Lower lobe of right lung (tissue), 2 donors: ENCODE measurements at regions not wholly inside any gene's neighbourhood (a gene's known extent, or its start where the extent isn't known, plus 50 kb on each side); places are given as distances from the start of the nearest gene placed in this dataset.
A peak's percentile ranks its signal among the peaks of the same experiment; 100 is the strongest.

Experiments
- ATAC-seq, 2 donors: fragments of 200-7000 bp; cut with Tn5 transposase; one replicate each; pipeline ENCODE4 v1.9.1; 2020 to 2022; ENCODE audit warnings: mild to moderate bottlenecking in 2 of 2, moderate library complexity in 2 of 2
- DNase-seq: peaks from one replicate; pipeline ENCODE4 v3.0.0-alpha.2; 2020
- H3K27ac ChIP-seq: fragments of 200-600 bp; one replicate; pipeline ENCODE4 v1.8.0; 2022
- H3K27me3 ChIP-seq: fragments of 200-600 bp; one replicate; pipeline ENCODE4 v1.8.0; 2022; ENCODE audit warnings: low read depth
- H3K36me3 ChIP-seq: fragments of 200-600 bp; one replicate; pipeline ENCODE4 v1.8.0; 2022; ENCODE audit warnings: mild to moderate bottlenecking
- H3K4me1 ChIP-seq: fragments of 200-600 bp; one replicate; pipeline ENCODE4 v1.8.0; 2022
- H3K4me3 ChIP-seq: fragments of 200-600 bp; one replicate; pipeline ENCODE4 v1.8.0; 2022; ENCODE audit warnings: mild to moderate bottlenecking
- H3K9me3 ChIP-seq: fragments of 200-600 bp; one replicate; pipeline ENCODE4 v1.8.0; 2022
- intact Hi-C: fragments of 100-400 bp; cut with DNase I; formaldehyde crosslinking; loops from one replicate; pipeline ENCODE4 v1.11.0; 2022
- TF ChIP-seq, protein P1 (sequence below): fragments of 200-600 bp; IDR thresholded peaks from one replicate; pipeline ENCODE4 v1.8.0; 2022; ENCODE audit warnings: antibody characterized with exemption, mild to moderate bottlenecking
- donor health status: DM: no; HTN: yes; CAD: no; lungs with severe emphysema.

DNA sequence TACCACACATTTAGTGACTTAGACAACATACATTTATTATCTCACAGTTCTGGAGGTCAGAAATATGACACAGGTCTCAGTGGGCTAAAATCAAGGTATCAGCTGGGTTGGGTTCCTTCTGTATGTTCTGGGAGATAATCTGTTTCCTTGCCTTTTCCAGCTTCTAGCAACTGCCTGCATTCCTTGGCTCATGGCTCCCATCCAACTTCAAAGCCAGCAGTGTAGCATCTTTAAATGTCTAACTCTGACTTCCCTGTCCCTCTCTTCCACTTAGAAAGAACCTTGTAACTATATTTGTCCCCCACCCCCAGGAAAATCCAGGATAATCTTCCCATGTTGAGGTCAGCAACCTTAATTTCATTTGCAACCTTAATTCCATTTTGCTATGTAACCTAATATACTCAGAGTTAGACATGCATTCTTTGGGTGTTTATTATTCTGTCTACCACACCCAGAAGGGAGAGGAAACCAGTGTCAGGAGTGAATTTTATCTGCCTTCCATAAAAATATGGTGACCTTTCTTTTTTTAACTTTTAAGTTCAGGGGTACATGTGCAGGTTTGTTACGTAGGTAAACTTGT lies 57.3 kb upstream of the SMIM30 start:
- ATAC-seq (no peak), DNase-seq (no peak)
- intact Hi-C loops, result no loop called here
- H3K9me3 ChIP-seq, result no peaks in the 10 kb centered on the region
- H3K36me3 ChIP-seq, result no peaks in the 10 kb centered on the region
- H3K27ac ChIP-seq, result no peak overlapping the region
- no peak overlapping the region for H3K4me3 ChIP-seq
- H3K4me1 ChIP-seq, result no peaks in the 10 kb centered on the region
- TF ChIP-seq, protein P1, sequence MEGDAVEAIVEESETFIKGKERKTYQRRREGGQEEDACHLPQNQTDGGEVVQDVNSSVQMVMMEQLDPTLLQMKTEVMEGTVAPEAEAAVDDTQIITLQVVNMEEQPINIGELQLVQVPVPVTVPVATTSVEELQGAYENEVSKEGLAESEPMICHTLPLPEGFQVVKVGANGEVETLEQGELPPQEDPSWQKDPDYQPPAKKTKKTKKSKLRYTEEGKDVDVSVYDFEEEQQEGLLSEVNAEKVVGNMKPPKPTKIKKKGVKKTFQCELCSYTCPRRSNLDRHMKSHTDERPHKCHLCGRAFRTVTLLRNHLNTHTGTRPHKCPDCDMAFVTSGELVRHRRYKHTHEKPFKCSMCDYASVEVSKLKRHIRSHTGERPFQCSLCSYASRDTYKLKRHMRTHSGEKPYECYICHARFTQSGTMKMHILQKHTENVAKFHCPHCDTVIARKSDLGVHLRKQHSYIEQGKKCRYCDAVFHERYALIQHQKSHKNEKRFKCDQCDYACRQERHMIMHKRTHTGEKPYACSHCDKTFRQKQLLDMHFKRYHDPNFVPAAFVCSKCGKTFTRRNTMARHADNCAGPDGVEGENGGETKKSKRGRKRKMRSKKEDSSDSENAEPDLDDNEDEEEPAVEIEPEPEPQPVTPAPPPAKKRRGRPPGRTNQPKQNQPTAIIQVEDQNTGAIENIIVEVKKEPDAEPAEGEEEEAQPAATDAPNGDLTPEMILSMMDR, result no peak
- H3K27me3 ChIP-seq, result no peaks in the 10 kb centered on the region

DNA sequence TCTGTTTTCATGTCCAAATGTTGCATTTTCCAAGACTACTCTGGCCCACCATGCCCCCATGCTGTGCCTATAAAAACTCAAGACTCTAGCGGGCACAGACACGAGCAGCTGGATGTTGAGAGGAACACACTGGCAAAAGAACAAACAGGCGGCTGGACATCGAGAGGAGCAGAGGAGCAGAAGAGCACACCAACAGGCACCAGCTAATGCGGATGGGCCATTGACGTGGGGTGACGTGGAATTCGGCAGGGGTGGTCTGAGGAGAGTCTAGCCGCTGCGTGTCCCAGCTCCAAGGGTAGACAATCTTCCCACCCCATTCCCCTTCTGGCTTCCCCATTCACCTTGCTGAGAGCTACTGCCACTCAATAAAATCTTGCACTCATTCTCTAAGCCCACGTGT lies 54.4 kb upstream of the SMIM30 start:
- Histone ChIP-seq H3K36me3 (no peaks in the 10 kb centered on the region), H3K9me3 (no peaks in the 10 kb centered on the region), H3K4me1 (no peaks in the 10 kb centered on the region), H3K4me3 (no peak overlapping the region), H3K27me3 (no peaks in the 10 kb centered on the region), H3K27ac (no peak overlapping the region)
- TF ChIP-seq, protein P1, result no peak
- no peak for DNase-seq
- ATAC-seq, result no peak
- intact Hi-C loops, result no loop called here

DNA sequence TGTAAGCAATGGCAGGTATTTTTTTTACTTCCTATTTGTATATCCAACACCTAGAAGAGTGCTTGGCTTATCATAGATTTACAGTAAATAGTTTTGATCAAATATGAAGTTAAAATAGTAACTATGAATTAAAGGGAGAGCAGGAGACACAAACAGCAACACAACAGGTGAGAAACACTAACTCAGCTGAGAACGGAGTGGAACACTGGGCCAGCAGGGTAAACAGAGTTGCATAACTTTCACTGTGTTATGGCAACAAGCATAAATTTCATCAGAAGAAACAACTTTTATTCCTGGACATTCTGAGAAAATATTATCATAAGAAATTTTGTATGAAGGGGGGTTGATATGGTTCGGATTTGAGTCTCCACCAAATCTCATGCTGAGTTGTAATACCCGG lies 52.2 kb upstream of the SMIM30 start:
- no peak overlapping the region for H3K27ac ChIP-seq
- H3K4me1 ChIP-seq, result no peaks in the 10 kb centered on the region
- TF ChIP-seq, protein P1, result no peak
- H3K36me3 ChIP-seq, result no peaks in the 10 kb centered on the region
- peak; percentile 49 to 68 for ATAC-seq
- no peak overlapping the region for H3K4me3 ChIP-seq
- H3K9me3 ChIP-seq, result no peaks in the 10 kb centered on the region
- intact Hi-C loops, result no loop called here
- no peaks in the 10 kb centered on the region for H3K27me3 ChIP-seq
- DNase-seq, result no peak
